ENCODE measurements at regions not wholly inside any gene's neighbourhood (a gene's known extent, or its start where the extent isn't known, plus 50 kb on each side); places are given as distances from the start of the nearest gene placed in this dataset.

DNA sequence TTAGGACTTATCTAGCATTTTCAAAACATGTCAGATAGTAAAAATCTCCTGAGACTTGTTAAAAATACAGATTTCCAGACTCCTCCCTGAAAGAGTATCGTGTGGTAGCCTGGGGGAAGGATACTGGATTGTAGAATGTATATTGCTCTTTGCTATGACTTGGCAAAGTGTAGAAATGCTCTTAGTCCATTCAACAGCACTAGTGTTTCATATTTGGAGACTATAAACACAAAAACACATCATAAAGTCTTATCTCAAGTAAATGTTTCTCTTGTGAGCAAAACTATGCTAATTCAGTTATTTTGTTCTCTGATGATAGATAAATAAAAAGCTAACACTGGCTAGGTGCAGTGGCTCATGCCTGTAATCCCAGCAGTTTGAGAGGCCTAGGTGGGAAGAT is 137.5 kb upstream of the PRPS1L1 start:
- TF ChIP-seq, protein P1, sequence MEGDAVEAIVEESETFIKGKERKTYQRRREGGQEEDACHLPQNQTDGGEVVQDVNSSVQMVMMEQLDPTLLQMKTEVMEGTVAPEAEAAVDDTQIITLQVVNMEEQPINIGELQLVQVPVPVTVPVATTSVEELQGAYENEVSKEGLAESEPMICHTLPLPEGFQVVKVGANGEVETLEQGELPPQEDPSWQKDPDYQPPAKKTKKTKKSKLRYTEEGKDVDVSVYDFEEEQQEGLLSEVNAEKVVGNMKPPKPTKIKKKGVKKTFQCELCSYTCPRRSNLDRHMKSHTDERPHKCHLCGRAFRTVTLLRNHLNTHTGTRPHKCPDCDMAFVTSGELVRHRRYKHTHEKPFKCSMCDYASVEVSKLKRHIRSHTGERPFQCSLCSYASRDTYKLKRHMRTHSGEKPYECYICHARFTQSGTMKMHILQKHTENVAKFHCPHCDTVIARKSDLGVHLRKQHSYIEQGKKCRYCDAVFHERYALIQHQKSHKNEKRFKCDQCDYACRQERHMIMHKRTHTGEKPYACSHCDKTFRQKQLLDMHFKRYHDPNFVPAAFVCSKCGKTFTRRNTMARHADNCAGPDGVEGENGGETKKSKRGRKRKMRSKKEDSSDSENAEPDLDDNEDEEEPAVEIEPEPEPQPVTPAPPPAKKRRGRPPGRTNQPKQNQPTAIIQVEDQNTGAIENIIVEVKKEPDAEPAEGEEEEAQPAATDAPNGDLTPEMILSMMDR (conservative IDR thresholded peaks at IDR 0.05; ENCODE audit: low read depth, low read length) = no peak
- no peak for TF ChIP-seq EZH2 (IDR thresholded peaks at IDR 0.05; ENCODE audit: low read length, unreplicated experiment)
